DOHH2 (cell line): ENCODE measurements at regions not wholly inside any gene's neighbourhood (a gene's known extent, or its start where the extent isn't known, plus 50 kb on each side); places are given as distances from the start of the nearest gene placed in this dataset.

Source experiments
- H3F3A ChIP-seq: fragments of 200-600 bp; sonication (generic), shearing (Covaris generic); 2 replicates; pipeline ENCODE4 v1.6.0; 2016; ENCODE audit warnings: antibody characterized with exemption, mild to moderate bottlenecking; ENCODE audit not compliant: control insufficient read depth, insufficient read depth
- H3K27ac ChIP-seq: fragments of 200-600 bp; sonication (generic); 2 replicates; pipeline ENCODE4 v1.5.1; 2014; ENCODE audit warnings: low read depth, mild to moderate bottlenecking, low read length, moderate library complexity
- H3K27me3 ChIP-seq: fragments of 200-600 bp; sonication (generic); 2 replicates; pipeline ENCODE4 v1.6.1; 2014; ENCODE audit warnings: mild to moderate bottlenecking, low read length, mixed read lengths; ENCODE audit not compliant: control insufficient read depth
- H3K36me3 ChIP-seq: fragments of 200-600 bp; sonication (generic); 2 replicates; pipeline ENCODE4 v1.6.1; 2014; ENCODE audit warnings: mild to moderate bottlenecking, low read length, moderate library complexity, mixed read lengths; ENCODE audit not compliant: control insufficient read depth
- H3K4me1 ChIP-seq: fragments of 200-600 bp; sonication (generic); 2 replicates; pipeline ENCODE4 v1.6.1; 2014; ENCODE audit warnings: mild to moderate bottlenecking, low read length, mixed read lengths; ENCODE audit not compliant: control insufficient read depth
- H3K4me2 ChIP-seq: fragments of 200-600 bp; sonication (generic); 2 replicates; pipeline ENCODE4 v1.6.0; 2014; ENCODE audit warnings: mild to moderate bottlenecking, low read length, moderate library complexity
- H3K4me3 ChIP-seq: fragments of 200-600 bp; sonication (generic); 2 replicates; pipeline ENCODE4 v1.5.1; 2014; ENCODE audit warnings: mild to moderate bottlenecking, low read length, mixed read lengths
- H3K79me2 ChIP-seq: fragments of 200-600 bp; sonication (generic); 2 replicates; pipeline ENCODE4 v1.6.1; 2014; ENCODE audit warnings: mild to moderate bottlenecking, low read length, mixed read lengths; ENCODE audit not compliant: control insufficient read depth
- H3K9me2 ChIP-seq: fragments of 200-600 bp; sonication (generic); replicated peaks from 2 replicates; pipeline ENCODE4 v1.6.1; 2014; ENCODE audit warnings: mild to moderate bottlenecking, low read length, mixed read lengths; ENCODE audit not compliant: control insufficient read depth
- H3K9me3 ChIP-seq: fragments of 200-600 bp; sonication (generic); 2 replicates; pipeline ENCODE4 v1.6.1; 2014; ENCODE audit warnings: antibody characterized with exemption, low read length, mixed read lengths; ENCODE audit not compliant: control insufficient read depth, insufficient read depth
- H4K20me1 ChIP-seq: fragments of 200-600 bp; sonication (generic); 2 replicates; pipeline ENCODE4 v1.6.0; 2014; ENCODE audit warnings: low read depth, mild to moderate bottlenecking, antibody characterized with exemption, low read length, moderate library complexity; ENCODE audit not compliant: control insufficient read depth, insufficient read depth
- CTCF ChIP-seq: fragments of 200-600 bp; sonication (generic); IDR thresholded peaks from one replicate; pipeline ENCODE4 v1.5.1; 2014; ENCODE audit warnings: antibody characterized with exemption, mild to moderate bottlenecking, low read depth, low read length; ENCODE audit not compliant: poor library complexity, severe bottlenecking
- EZH2phosphoT487 ChIP-seq: fragments of 200-600 bp; sonication (generic); IDR thresholded peaks from 2 replicates; pipeline ENCODE4 v1.6.1; 2017; ENCODE audit warnings: borderline replicate concordance, mild to moderate bottlenecking, antibody characterized with exemption, low read length, moderate library complexity, mixed read lengths

GRCh38 chr12:65656156-65656882 lies 168.0 kb upstream of the HMGA2 start:
- TF ChIP-seq CTCF (no peak), EZH2phosphoT487 (no peak)
- no peaks in the 10 kb centered on the region for H3K79me2 ChIP-seq
- H3K36me3 ChIP-seq, result no peaks in the 10 kb centered on the region
- H3K9me3 ChIP-seq, result no peaks in the 10 kb centered on the region
- no peak overlapping the region for H3K4me3 ChIP-seq
- no peaks in the 10 kb centered on the region for H3K4me1 ChIP-seq
- no peaks in the 10 kb centered on the region for H3K27me3 ChIP-seq
- no peak overlapping the region for H3K4me2 ChIP-seq
- no peak overlapping the region for H3K27ac ChIP-seq
- H3K9me2 ChIP-seq, result no peaks in the 10 kb centered on the region
- H4K20me1 ChIP-seq, result no peaks in the 10 kb centered on the region
- H3F3A ChIP-seq, result no peaks in the 10 kb centered on the region

GRCh38 chr12:65656891-65657351 lies 167.4 kb upstream of the HMGA2 start:
- Histone ChIP-seq H3F3A (no peaks in the 10 kb centered on the region), H4K20me1 (no peaks in the 10 kb centered on the region), H3K4me1 (no peaks in the 10 kb centered on the region), H3K4me3 (no peak overlapping the region), H3K27ac (no peak overlapping the region), H3K79me2 (no peaks in the 10 kb centered on the region), H3K36me3 (no peaks in the 10 kb centered on the region), H3K4me2 (no peak overlapping the region), H3K9me2 (no peaks in the 10 kb centered on the region), H3K9me3 (no peaks in the 10 kb centered on the region), H3K27me3 (no peaks in the 10 kb centered on the region)
- no peak for TF ChIP-seq EZH2phosphoT487
- TF ChIP-seq CTCF, result no peak

- TF ChIP-seq CTCF, result no peak
- no peaks in the 10 kb centered on the region for H3K79me2 ChIP-seq
- no peaks in the 10 kb centered on the region for H4K20me1 ChIP-seq
- no peaks in the 10 kb centered on the region for H3K9me2 ChIP-seq
- H3K36me3 ChIP-seq, result no peaks in the 10 kb centered on the region
- H3K4me3 ChIP-seq, result no peak overlapping the region
- H3K4me2 ChIP-seq, result no peak overlapping the region
- H3K27ac ChIP-seq, result no peak overlapping the region
- no peaks in the 10 kb centered on the region for H3K27me3 ChIP-seq
- no peaks in the 10 kb centered on the region for H3K9me3 ChIP-seq
- H3F3A ChIP-seq, result no peaks in the 10 kb centered on the region
- no peaks in the 10 kb centered on the region for H3K4me1 ChIP-seq
Observed at GRCh38 chr12:65657635-65658034, 166.6 kb upstream of the HMGA2 start.
